ENCODE measurements at regions not wholly inside any gene's neighbourhood (a gene's known extent, or its start where the extent isn't known, plus 50 kb on each side); places are given as distances from the start of the nearest gene placed in this dataset.

DNA sequence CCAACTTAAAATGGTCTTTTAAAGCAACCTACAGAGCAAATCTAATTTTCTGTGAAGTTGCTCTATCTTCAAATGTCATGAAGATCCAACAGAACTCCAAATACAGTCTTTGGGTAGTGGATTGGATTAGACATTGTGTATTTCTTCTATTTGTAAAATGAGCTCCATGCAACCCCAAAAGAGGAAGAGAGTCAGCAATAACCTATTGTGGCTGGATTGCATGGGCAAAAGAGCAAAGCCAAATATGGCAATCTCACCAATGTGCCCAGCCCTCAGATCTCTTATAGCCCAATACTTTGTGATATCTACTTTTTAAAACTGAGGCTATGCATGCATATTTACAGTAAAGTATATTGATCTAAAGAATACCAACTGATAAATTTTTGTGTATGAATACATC is 146.3 kb downstream of the TXNL1 start:
- Histone ChIP-seq H4K20me1 (ENCODE audit: insufficient read depth, low read length) (no peaks in the 10 kb centered on the region), H3K9me1 (ENCODE audit: insufficient read depth, low read length) (no peaks in the 10 kb centered on the region), H3K4ac (ENCODE audit: low read depth, low read length) (no peak overlapping the region), H2AK9ac (replicated peaks; ENCODE audit: low read depth, low read length, poor library complexity) (no peak overlapping the region), H3K56ac (ENCODE audit: extremely low read depth, insufficient read depth, low read length) (no peak overlapping the region), H3K4me3 (ENCODE audit: insufficient read depth, low read depth, low read length) (no peak overlapping the region), H3K14ac (replicated peaks; ENCODE audit: low read depth, low read length) (no peak overlapping the region), H4K8ac (ENCODE audit: low read depth in 2 of 2, low read length in 2 of 2) (no peak overlapping the region), H4K5ac (ENCODE audit: low read depth, low read length) (no peak overlapping the region), H3K27ac (ENCODE audit: insufficient read depth, low read length) (no peak overlapping the region), H3K27me3 (ENCODE audit: control insufficient read depth, insufficient read depth, low read length) (peaks cover 9% of the 10 kb centered on the region), H3K4me1 (ENCODE audit: control insufficient read depth, insufficient read depth, low read length) (0 out of 2 replicates have a peak, but pooled peaks cover 2% of the 10 kb centered on the region), H4K91ac (ENCODE audit: insufficient read depth, low read depth, low read length) (no peak overlapping the region), H3K36me3 (ENCODE audit: control insufficient read depth, insufficient read depth, low read length) (no peaks in the 10 kb centered on the region), H3K9ac (ENCODE audit: low read depth, low read length) (no peak overlapping the region), H2AFZ (replicated peaks; ENCODE audit: low read length, poor library complexity) (no peak overlapping the region), H2BK15ac (ENCODE audit: low read depth, low read length) (no peak overlapping the region), H3K23ac (ENCODE audit: low read depth, low read length) (no peak overlapping the region), H2AK5ac (ENCODE audit: low read depth, low read length) (no peak overlapping the region), H3K4me2 (ENCODE audit: low read depth, low read length) (no peak overlapping the region), H3K9me3 (ENCODE audit: control insufficient read depth, insufficient read depth, low read length) (no peaks in the 10 kb centered on the region; the same call in 1 of the 2 replicates), H2BK5ac (ENCODE audit: low read depth, low read length, poor library complexity, severe bottlenecking) (no peak overlapping the region), H2BK120ac (ENCODE audit: low read depth, low read length) (no peak overlapping the region), H3K18ac (ENCODE audit: low read depth, low read length) (no peak overlapping the region), H3K79me1 (ENCODE audit: low read depth in 1 of 2, low read length in 2 of 2) (no peaks in the 10 kb centered on the region), H2BK20ac (ENCODE audit: low read depth, low read length) (no peak overlapping the region)
- ChIA-PET CTCF (no interaction called here), POLR2A (ENCODE audit: unreplicated experiment) (no interaction called here)
- in situ Hi-C loops (cut with MboI; ENCODE audit: low sequenced_read_pairs) (no loop called here), intact Hi-C loops (cut with micrococcal nuclease) (no loop called here), dilution Hi-C loops (cut with HindIII; ENCODE audit: low sequenced_read_pairs, unreplicated experiment) (no loop called here)
- no TSS peak for BruUV-seq (replicated peaks)
- TF ChIP-seq, protein P1, sequence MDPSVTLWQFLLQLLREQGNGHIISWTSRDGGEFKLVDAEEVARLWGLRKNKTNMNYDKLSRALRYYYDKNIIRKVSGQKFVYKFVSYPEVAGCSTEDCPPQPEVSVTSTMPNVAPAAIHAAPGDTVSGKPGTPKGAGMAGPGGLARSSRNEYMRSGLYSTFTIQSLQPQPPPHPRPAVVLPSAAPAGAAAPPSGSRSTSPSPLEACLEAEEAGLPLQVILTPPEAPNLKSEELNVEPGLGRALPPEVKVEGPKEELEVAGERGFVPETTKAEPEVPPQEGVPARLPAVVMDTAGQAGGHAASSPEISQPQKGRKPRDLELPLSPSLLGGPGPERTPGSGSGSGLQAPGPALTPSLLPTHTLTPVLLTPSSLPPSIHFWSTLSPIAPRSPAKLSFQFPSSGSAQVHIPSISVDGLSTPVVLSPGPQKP (IDR thresholded peaks at IDR 0.05; ENCODE audit: borderline replicate concordance, low read depth, low read length), result no peak
- TF ChIP-seq NFE2L2 (IDR thresholded peaks at IDR 0.05; ENCODE audit: low read depth, low read length), result no peak
- no peak for TF ChIP-seq SMC3 (IDR thresholded peaks at IDR 0.05; ENCODE audit: low read depth, low read length)
- no peak for ATAC-seq (ENCODE audit: low read depth)
- no peak for DNase-seq

All from IMR-90 (cell line).